ENCODE measurements at regions not wholly inside any gene's neighbourhood (a gene's known extent, or its start where the extent isn't known, plus 50 kb on each side); places are given as distances from the start of the nearest gene placed in this dataset.
"Not testable (repeated sequence)": the region's sequence is repeated elsewhere in the genome, so short reads cannot be mapped to it uniquely, and the experiment has no call there.

GRCh38 chr5:163569284-163569683, 63.9 kb downstream of the MAT2B start:
- no peak overlapping the region for H3K4me3 ChIP-seq (ENCODE audit: insufficient read depth, low read depth, low read length)

GRCh38 chr5:163571744-163572143, 66.3 kb downstream of the MAT2B start:
- Histone ChIP-seq H3K36me3 (replicated peaks; ENCODE audit: control insufficient read depth, insufficient read depth, low read length) (no peaks in the 10 kb centered on the region), H3K27me3 (ENCODE audit: control insufficient read depth, insufficient read depth, low read length) (peaks cover 3% of the 10 kb centered on the region), H3K4me3 (ENCODE audit: insufficient read depth, low read depth, low read length) (no peak overlapping the region)
- DNase-seq: no peak

More at GRCh38 chr5:163569284-163569683, 63.9 kb downstream of the MAT2B start:
- H3K36me3 ChIP-seq (replicated peaks; ENCODE audit: control insufficient read depth, insufficient read depth, low read length): no peaks in the 10 kb centered on the region
- H3K27me3 ChIP-seq (ENCODE audit: control insufficient read depth, insufficient read depth, low read length): peaks cover 12% of the 10 kb centered on the region
- DNase-seq: no peak

GRCh38 chr5:163574472-163575440, 69.3 kb downstream of the MAT2B start:
- Histone ChIP-seq H3K27me3 (ENCODE audit: control insufficient read depth, insufficient read depth, low read length) (no peaks in the 10 kb centered on the region), H3K4me3 (ENCODE audit: insufficient read depth, low read depth, low read length) (no peak overlapping the region), H3K36me3 (replicated peaks; ENCODE audit: control insufficient read depth, insufficient read depth, low read length) (no peaks in the 10 kb centered on the region)
- DNase-seq: no peak

- Histone ChIP-seq H3K4me3 (ENCODE audit: insufficient read depth, low read depth, low read length) (no peak overlapping the region), H3K27me3 (ENCODE audit: control insufficient read depth, insufficient read depth, low read length) (no peaks in the 10 kb centered on the region), H3K36me3 (replicated peaks; ENCODE audit: control insufficient read depth, insufficient read depth, low read length) (no peaks in the 10 kb centered on the region)
- peak; percentile 26 for DNase-seq
These were observed 73.2 kb downstream of the MAT2B start for GRCh38 chr5:163578652-163579051.

GRCh38 chr5:163579729-163580128, 74.3 kb downstream of the MAT2B start:
- H3K36me3 ChIP-seq (replicated peaks; ENCODE audit: control insufficient read depth, insufficient read depth, low read length): no peaks in the 10 kb centered on the region
- no peak for DNase-seq
- no peaks in the 10 kb centered on the region for H3K27me3 ChIP-seq (ENCODE audit: control insufficient read depth, insufficient read depth, low read length)
- no peak overlapping the region for H3K4me3 ChIP-seq (ENCODE audit: insufficient read depth, low read depth, low read length)

- no peaks in the 10 kb centered on the region for H3K36me3 ChIP-seq (replicated peaks; ENCODE audit: control insufficient read depth, insufficient read depth, low read length)
- no peak for DNase-seq
- H3K27me3 ChIP-seq (ENCODE audit: control insufficient read depth, insufficient read depth, low read length): no peaks in the 10 kb centered on the region
- H3K4me3 ChIP-seq (ENCODE audit: insufficient read depth, low read depth, low read length): no peak overlapping the region
These were observed 75.1 kb downstream of the MAT2B start for GRCh38 chr5:163580516-163580915.

GRCh38 chr5:163583491-163584153, 78.2 kb downstream of the MAT2B start:
- not testable (repeated sequence) for DNase-seq; H3K27me3 ChIP-seq (ENCODE audit: control insufficient read depth, insufficient read depth, low read length); H3K36me3 ChIP-seq (replicated peaks; ENCODE audit: control insufficient read depth, insufficient read depth, low read length); H3K4me3 ChIP-seq (ENCODE audit: insufficient read depth, low read depth, low read length)

- Histone ChIP-seq H3K36me3 (replicated peaks; ENCODE audit: control insufficient read depth, insufficient read depth, low read length) (no peaks in the 10 kb centered on the region), H3K27me3 (ENCODE audit: control insufficient read depth, insufficient read depth, low read length) (no peaks in the 10 kb centered on the region), H3K4me3 (ENCODE audit: insufficient read depth, low read depth, low read length) (no peak overlapping the region)
- DNase-seq: no peak
These were observed 79.8 kb downstream of the MAT2B start for GRCh38 chr5:163585206-163585605.

GRCh38 chr5:163586531-163586956, 81.1 kb downstream of the MAT2B start:
- Histone ChIP-seq H3K36me3 (replicated peaks; ENCODE audit: control insufficient read depth, insufficient read depth, low read length) (no peaks in the 10 kb centered on the region), H3K4me3 (ENCODE audit: insufficient read depth, low read depth, low read length) (no peak overlapping the region), H3K27me3 (ENCODE audit: control insufficient read depth, insufficient read depth, low read length) (no peaks in the 10 kb centered on the region)
- DNase-seq: no peak

- Histone ChIP-seq H3K36me3 (replicated peaks; ENCODE audit: control insufficient read depth, insufficient read depth, low read length) (no peaks in the 10 kb centered on the region), H3K27me3 (ENCODE audit: control insufficient read depth, insufficient read depth, low read length) (no peaks in the 10 kb centered on the region), H3K4me3 (ENCODE audit: insufficient read depth, low read depth, low read length) (no peak overlapping the region)
- no peak for DNase-seq
These were observed 89.5 kb downstream of the MAT2B start for GRCh38 chr5:163594951-163595350.

GRCh38 chr5:163595932-163596607, 90.7 kb downstream of the MAT2B start:
- no peak for DNase-seq
- no peaks in the 10 kb centered on the region for H3K27me3 ChIP-seq (ENCODE audit: control insufficient read depth, insufficient read depth, low read length)

GRCh38 chr5:163596608-163597315, 91.3 kb downstream of the MAT2B start:
- no peak for DNase-seq
- Histone ChIP-seq H3K4me3 (ENCODE audit: insufficient read depth, low read depth, low read length) (no peak overlapping the region), H3K27me3 (ENCODE audit: control insufficient read depth, insufficient read depth, low read length) (no peaks in the 10 kb centered on the region), H3K36me3 (replicated peaks; ENCODE audit: control insufficient read depth, insufficient read depth, low read length) (no peaks in the 10 kb centered on the region)

More at GRCh38 chr5:163595932-163596607, 90.7 kb downstream of the MAT2B start:
- H3K4me3 ChIP-seq (ENCODE audit: insufficient read depth, low read depth, low read length): no peak overlapping the region
- H3K36me3 ChIP-seq (replicated peaks; ENCODE audit: control insufficient read depth, insufficient read depth, low read length): no peaks in the 10 kb centered on the region

- Histone ChIP-seq H3K36me3 (replicated peaks; ENCODE audit: control insufficient read depth, insufficient read depth, low read length) (no peaks in the 10 kb centered on the region), H3K27me3 (ENCODE audit: control insufficient read depth, insufficient read depth, low read length) (no peaks in the 10 kb centered on the region), H3K4me3 (ENCODE audit: insufficient read depth, low read depth, low read length) (no peak overlapping the region)
- no peak for DNase-seq
These were observed 98.6 kb downstream of the MAT2B start for GRCh38 chr5:163604013-163604412.

- Histone ChIP-seq H3K36me3 (replicated peaks; ENCODE audit: control insufficient read depth, insufficient read depth, low read length) (no peaks in the 10 kb centered on the region), H3K4me3 (ENCODE audit: insufficient read depth, low read depth, low read length) (no peak overlapping the region), H3K27me3 (ENCODE audit: control insufficient read depth, insufficient read depth, low read length) (no peaks in the 10 kb centered on the region)
- no peak for DNase-seq
These were observed 101.8 kb downstream of the MAT2B start for GRCh38 chr5:163607256-163607655.
